NT2/D1 (cell line): ENCODE measurements at regions not wholly inside any gene's neighbourhood (a gene's known extent, or its start where the extent isn't known, plus 50 kb on each side); places are given as distances from the start of the nearest gene placed in this dataset.

Experiments
- SUZ12 ChIP-seq: IDR thresholded peaks from 2 replicates; pipeline ENCODE4 v1.6.1; 2011; ENCODE audit not compliant: insufficient read length, insufficient read depth; ENCODE audit errors: extremely low read depth
- ZNF274 ChIP-seq: IDR thresholded peaks from 2 replicates; pipeline ENCODE4 v1.6.1; 2011; ENCODE audit warnings: mild to moderate bottlenecking, low read depth, low read length

- TF ChIP-seq SUZ12: no peak
- no peak for TF ChIP-seq ZNF274
Measured at GRCh38 chr6:155544677-155545076, 89.0 kb upstream of the NOX3 start.
